A673 (cell line): ENCODE measurements at regions not wholly inside any gene's neighbourhood (a gene's known extent, or its start where the extent isn't known, plus 50 kb on each side); places are given as distances from the start of the nearest gene placed in this dataset.
"Not testable (repeated sequence)": the region's sequence is repeated elsewhere in the genome, so short reads cannot be mapped to it uniquely, and the experiment has no call there.

ENCODE experiments used
- BruUV-seq: library from RNA; stranded (reverse); fragments of 400-500 nt; replicated peaks from 2 replicates; lab custom pipeline; 2021; lab: Mats Ljungman, UMichigan
- CTCF ChIA-PET: fragments of 300-600 bp; sonication (Branson Sonifier 250); formaldehyde crosslinking; loops from one replicate; lab custom pipeline; 2022; ENCODE audit warnings: antibody characterized with exemption; lab: Charles Lee
- POLR2A ChIA-PET: fragments of 300-600 bp; sonication (Branson Sonifier 250); formaldehyde crosslinking; loops from one replicate; lab custom pipeline; 2022; ENCODE audit warnings: antibody characterized with exemption; ENCODE audit not compliant: low non-redundant PET; lab: Charles Lee
- DNase-seq: peaks from one replicate; pipeline ENCODE4 v3.0.0-alpha.2; 2015; ENCODE audit warnings: low spot score
- H3K27ac ChIP-seq: fragments of 200-600 bp; sonication (generic); 2 replicates; pipeline ENCODE4 v1.5.1; 2016; ENCODE audit warnings: mixed run types, low read depth, mild to moderate bottlenecking, mixed read lengths, antibody characterized with exemption, low read length; ENCODE audit not compliant: poor library complexity, severe bottlenecking
- H3K27me3 ChIP-seq: fragments of 200-600 bp; sonication (generic); replicated peaks from 2 replicates; pipeline ENCODE4 v1.6.1; 2017; ENCODE audit warnings: mixed run types, low read depth, mild to moderate bottlenecking, mixed read lengths, antibody characterized with exemption, low read length; ENCODE audit not compliant: insufficient read depth, poor library complexity
- H3K36me3 ChIP-seq: fragments of 200-600 bp; sonication (generic); 2 replicates; pipeline ENCODE4 v1.6.1; 2016; ENCODE audit warnings: mixed run types, mild to moderate bottlenecking, mixed read lengths, antibody characterized with exemption, low read length; ENCODE audit not compliant: insufficient read depth, poor library complexity, severe bottlenecking
- H3K4me1 ChIP-seq: fragments of 200-600 bp; sonication (generic); 2 replicates; pipeline ENCODE4 v1.6.1; 2017; ENCODE audit warnings: mixed run types, mild to moderate bottlenecking, mixed read lengths, antibody characterized with exemption, low read length; ENCODE audit not compliant: insufficient read depth, poor library complexity, severe bottlenecking
- H3K4me3 ChIP-seq: fragments of 200-600 bp; sonication (generic); 2 replicates; pipeline ENCODE4 v1.5.1; 2016; ENCODE audit warnings: low read depth, mixed run types, mild to moderate bottlenecking, mixed read lengths, low read length; ENCODE audit not compliant: poor library complexity, severe bottlenecking
- H3K9me3 ChIP-seq: fragments of 200-600 bp; sonication (generic); 2 replicates; pipeline ENCODE4 v1.6.1; 2016; ENCODE audit warnings: mixed run types, low read depth, mild to moderate bottlenecking, mixed read lengths, antibody characterized with exemption, low read length; ENCODE audit not compliant: poor library complexity, severe bottlenecking
- CTCF ChIP-seq: fragments of 300-800, 200-600 bp; sonication (generic); conservative IDR thresholded peaks from 2 replicates; pipeline ENCODE4 v1.5.1; 2017; ENCODE audit warnings: low read depth, mild to moderate bottlenecking, antibody characterized with exemption, low read length, moderate library complexity, mixed read lengths
- EZH2 ChIP-seq: fragments of 200-600 bp; sonication (generic); IDR thresholded peaks from 2 replicates; pipeline ENCODE4 v1.6.1; 2017; ENCODE audit warnings: borderline replicate concordance, low read depth, mild to moderate bottlenecking, mixed read lengths, antibody characterized with exemption, low read length; ENCODE audit not compliant: poor library complexity, severe bottlenecking
- intact Hi-C: fragments of 100-400 bp; cut with micrococcal nuclease; formaldehyde crosslinking; loops from one replicate; pipeline ENCODE4 v1.10.0; 2022; ENCODE audit not compliant: unreplicated experiment

GRCh38 chr1:195723796-195724194 is 884.4 kb downstream of the KCNT2 start:
- no TSS peak for BruUV-seq

GRCh38 chr1:195722852-195723795 is 885.1 kb downstream of the KCNT2 start:
- CTCF ChIA-PET, H3K27ac ChIP-seq, H3K4me3 ChIP-seq, H3K36me3 ChIP-seq, H3K9me3 ChIP-seq, intact Hi-C loops, H3K4me1 ChIP-seq, BruUV-seq, POLR2A ChIA-PET, DNase-seq, H3K27me3 ChIP-seq: not testable (repeated sequence)

More at GRCh38 chr1:195723796-195724194, 884.4 kb downstream of the KCNT2 start:
- CTCF ChIA-PET = interaction anchor here (0.5 kb wide), 1 partner anchor 452 kb away, joined by 5 read pairs; no protein-coding TSS in a partner anchor
- intact Hi-C loops = no loop called here
- Histone ChIP-seq H3K9me3 (no peaks in the 10 kb centered on the region), H3K4me3 (no peak overlapping the region), H3K4me1 (no peaks in the 10 kb centered on the region), H3K27me3 (no peaks in the 10 kb centered on the region), H3K27ac (no peak overlapping the region), H3K36me3 (no peaks in the 10 kb centered on the region)
- POLR2A ChIA-PET = no interaction called here
- TF ChIP-seq CTCF (no peak), EZH2 (no peak)
- no peak for DNase-seq

GRCh38 chr1:195722146-195722545 is 886.1 kb downstream of the KCNT2 start:
- H3K4me3 ChIP-seq, CTCF ChIA-PET, BruUV-seq, H3K27ac ChIP-seq, DNase-seq, POLR2A ChIA-PET, intact Hi-C loops, H3K36me3 ChIP-seq, H3K27me3 ChIP-seq, H3K4me1 ChIP-seq, H3K9me3 ChIP-seq: not testable (repeated sequence)

- CTCF ChIA-PET = no interaction called here
- no peak for DNase-seq
- Histone ChIP-seq H3K4me3 (no peak overlapping the region), H3K36me3 (no peaks in the 10 kb centered on the region), H3K27ac (no peak overlapping the region), H3K27me3 (no peaks in the 10 kb centered on the region), H3K4me1 (no peaks in the 10 kb centered on the region), H3K9me3 (no peaks in the 10 kb centered on the region)
- BruUV-seq = no TSS peak
- intact Hi-C loops = no loop called here
- POLR2A ChIA-PET = no interaction called here
- TF ChIP-seq EZH2 (no peak), CTCF (no peak)
Measured at GRCh38 chr1:195721210-195721971, 886.8 kb downstream of the KCNT2 start.
